ENCODE measurements at regions not wholly inside any gene's neighbourhood (a gene's known extent, or its start where the extent isn't known, plus 50 kb on each side); places are given as distances from the start of the nearest gene placed in this dataset.

GRCh38 chr2:82796132-82796531, 1662.9 kb downstream of the SUCLG1 start:
- TF ChIP-seq REST (IDR thresholded peaks at IDR 0.05) (no peak), CTCF (IDR thresholded peaks at IDR 0.05) (no peak), POLR2A (IDR thresholded peaks at IDR 0.05; ENCODE audit: low read length) (no peak), SMC3 (IDR thresholded peaks at IDR 0.05) (no peak), GATA3 (IDR thresholded peaks at IDR 0.05; ENCODE audit: borderline replicate concordance) (no peak)
